ENCODE measurements at regions not wholly inside any gene's neighbourhood (a gene's known extent, or its start where the extent isn't known, plus 50 kb on each side); places are given as distances from the start of the nearest gene placed in this dataset.

DNA sequence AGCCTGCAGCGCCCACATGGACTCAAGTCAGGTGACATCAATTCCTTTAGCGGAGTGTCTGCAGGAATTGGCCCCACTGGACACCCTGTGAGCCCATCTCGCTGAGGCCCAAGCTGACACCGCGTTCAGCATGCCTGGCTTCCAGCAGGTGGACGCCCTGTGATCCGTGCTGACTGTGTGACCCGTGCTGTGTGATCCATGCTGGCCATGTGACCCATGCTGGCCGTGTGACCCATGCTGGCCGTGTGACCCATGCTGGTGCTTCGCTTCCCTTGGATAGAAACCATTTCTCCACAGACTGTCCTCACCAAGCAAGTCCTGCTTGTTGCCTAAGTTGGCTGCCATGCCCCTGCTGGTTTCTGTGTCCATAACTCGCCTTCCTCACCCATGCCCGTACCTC, 392.1 kb downstream of the BRD1 start:
- H3K27me3 ChIP-seq (ENCODE audit: control insufficient read depth in 5 of 5, insufficient read depth in 4 of 5, low read length in 5 of 5), result peaks cover 3 to 19% (median 10%) of the 10 kb centered on the region in 5 donors
- H3K4me1 ChIP-seq (ENCODE audit: control insufficient read depth in 5 of 5, insufficient read depth in 5 of 5, low read length in 5 of 5), result no peaks in the 10 kb centered on the region
- no peaks in the 10 kb centered on the region for H3K36me3 ChIP-seq (ENCODE audit: control insufficient read depth in 5 of 5, insufficient read depth in 5 of 5, low read length in 5 of 5)
- no peak overlapping the region for H3K9ac ChIP-seq (ENCODE audit: low read length in 5 of 5)
- no peak overlapping the region for H3K4me3 ChIP-seq (ENCODE audit: low read depth in 1 of 5, low read length in 5 of 5)
- no peak overlapping the region for H3K27ac ChIP-seq (ENCODE audit: low read depth, low read length)
- peaks cover 0 to 18% (median 14%) of the 10 kb centered on the region in 5 donors for H3K9me3 ChIP-seq (ENCODE audit: control insufficient read depth in 5 of 5, low read length in 5 of 5)

DNA sequence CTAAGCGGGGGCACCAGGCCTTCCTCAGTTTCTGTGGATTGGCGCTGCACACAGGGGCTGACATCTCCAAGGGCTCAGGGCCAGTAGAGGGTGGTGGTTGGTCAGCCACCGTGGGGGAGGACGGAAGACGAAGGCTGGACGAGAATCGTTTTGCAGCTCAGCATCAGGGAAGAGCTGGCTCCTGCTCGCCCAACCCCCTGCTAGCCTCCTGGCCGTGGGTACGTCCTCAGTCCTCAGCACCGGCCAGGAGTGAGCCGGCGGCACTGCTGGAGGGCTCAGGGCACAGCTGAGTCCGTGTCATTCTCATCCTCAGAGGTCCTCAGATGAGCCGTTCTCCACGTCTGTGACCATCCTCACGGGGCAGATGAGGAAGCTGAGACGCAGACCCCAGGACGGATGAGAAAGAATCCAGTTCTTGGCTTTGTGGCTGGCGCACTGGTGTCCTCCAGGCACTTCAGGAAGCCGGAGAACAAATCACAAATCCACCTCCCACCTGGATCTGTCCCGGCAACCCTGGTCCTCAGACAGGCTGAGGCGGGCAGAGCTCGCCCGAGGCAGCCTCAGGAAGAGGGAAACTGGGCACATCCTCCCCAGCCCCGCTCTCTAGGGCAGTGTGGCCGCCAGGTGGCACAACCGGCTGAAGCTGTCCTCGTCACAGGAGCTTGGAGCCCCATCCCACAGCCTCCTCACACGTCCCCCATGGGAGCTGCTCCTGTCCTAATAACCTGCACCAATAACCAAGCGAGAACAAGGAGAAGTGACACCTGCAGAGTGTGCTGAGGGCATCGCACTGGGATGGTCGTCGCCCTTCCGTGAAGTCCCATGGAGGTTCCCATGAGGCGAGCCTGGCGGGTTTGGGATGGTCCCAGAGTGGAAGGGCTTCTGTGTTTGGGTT, 393.7 kb downstream of the BRD1 start:
- Histone ChIP-seq H3K4me3 (ENCODE audit: low read depth in 1 of 5, low read length in 5 of 5) (no peak overlapping the region), H3K9me3 (ENCODE audit: control insufficient read depth in 5 of 5, low read length in 5 of 5) (peaks cover 0 to 18% (median 14%) of the 10 kb centered on the region in 5 donors), H3K27me3 (ENCODE audit: control insufficient read depth in 5 of 5, insufficient read depth in 4 of 5, low read length in 5 of 5) (peaks cover 3 to 22% (median 14%) of the 10 kb centered on the region in 5 donors), H3K27ac (ENCODE audit: low read depth, low read length) (no peak overlapping the region), H3K36me3 (ENCODE audit: control insufficient read depth in 5 of 5, insufficient read depth in 5 of 5, low read length in 5 of 5) (no peaks in the 10 kb centered on the region), H3K9ac (ENCODE audit: low read length in 5 of 5) (no peak overlapping the region), H3K4me1 (ENCODE audit: control insufficient read depth in 5 of 5, insufficient read depth in 5 of 5, low read length in 5 of 5) (no peaks in the 10 kb centered on the region)

GRCh38 chr22:49432897-49433443, 394.7 kb downstream of the BRD1 start:
- H3K36me3 ChIP-seq (ENCODE audit: control insufficient read depth in 5 of 5, insufficient read depth in 5 of 5, low read length in 5 of 5), result no peaks in the 10 kb centered on the region
- H3K27me3 ChIP-seq (ENCODE audit: control insufficient read depth in 5 of 5, insufficient read depth in 4 of 5, low read length in 5 of 5), result peaks cover 3 to 22% (median 16%) of the 10 kb centered on the region in 5 donors
- no peak overlapping the region for H3K9ac ChIP-seq (ENCODE audit: low read length in 5 of 5)
- no peaks in the 10 kb centered on the region for H3K4me1 ChIP-seq (ENCODE audit: control insufficient read depth in 5 of 5, insufficient read depth in 5 of 5, low read length in 5 of 5)
- H3K4me3 ChIP-seq (ENCODE audit: low read depth in 1 of 5, low read length in 5 of 5), result no peak overlapping the region
- no peak overlapping the region for H3K27ac ChIP-seq (ENCODE audit: low read depth, low read length)
- H3K9me3 ChIP-seq (ENCODE audit: control insufficient read depth in 5 of 5, low read length in 5 of 5), result peaks cover 0 to 18% (median 14%) of the 10 kb centered on the region in 5 donors

DNA sequence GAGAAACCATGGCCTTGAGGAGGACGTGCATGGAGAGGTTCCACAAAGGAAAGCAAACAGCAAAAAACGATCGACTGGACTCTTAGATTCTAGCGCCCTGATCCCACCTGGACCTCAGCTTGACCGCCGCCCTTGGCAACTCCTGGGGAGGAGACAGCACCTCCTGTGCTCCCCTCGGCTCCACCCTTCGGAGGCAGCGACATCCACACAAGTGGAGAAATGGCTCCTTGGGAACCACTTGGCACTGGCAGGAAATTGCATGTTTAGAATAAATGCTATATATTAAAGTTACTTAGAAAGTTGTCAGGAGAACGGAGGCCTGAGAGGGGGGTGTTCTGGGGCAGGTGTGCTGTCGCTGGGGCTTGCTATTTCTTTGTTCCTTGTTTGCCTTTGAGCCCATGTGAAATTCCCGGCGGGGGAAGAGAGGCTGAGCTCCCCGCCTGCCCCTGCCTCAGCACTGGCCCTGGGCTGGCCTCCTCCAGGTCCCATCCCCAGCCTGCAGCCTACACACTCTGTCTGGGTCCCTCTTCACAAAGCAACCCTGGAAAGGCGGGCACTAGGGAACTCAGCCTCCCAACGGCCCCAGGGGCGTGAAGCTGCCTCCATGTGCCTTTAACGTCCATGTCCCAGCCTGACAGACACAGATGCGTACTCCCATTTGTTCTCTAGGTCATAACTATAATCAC, 395.3 kb downstream of the BRD1 start:
- no peaks in the 10 kb centered on the region for H3K4me1 ChIP-seq (ENCODE audit: control insufficient read depth in 5 of 5, insufficient read depth in 5 of 5, low read length in 5 of 5)
- no peak overlapping the region for H3K9ac ChIP-seq (ENCODE audit: low read length in 5 of 5)
- peaks cover 3 to 21% (median 19%) of the 10 kb centered on the region in 5 donors for H3K27me3 ChIP-seq (ENCODE audit: control insufficient read depth in 5 of 5, insufficient read depth in 4 of 5, low read length in 5 of 5)
- no peak overlapping the region for H3K27ac ChIP-seq (ENCODE audit: low read depth, low read length)
- H3K36me3 ChIP-seq (ENCODE audit: control insufficient read depth in 5 of 5, insufficient read depth in 5 of 5, low read length in 5 of 5), result no peaks in the 10 kb centered on the region
- H3K9me3 ChIP-seq (ENCODE audit: control insufficient read depth in 5 of 5, low read length in 5 of 5), result peaks cover 0 to 18% (median 14%) of the 10 kb centered on the region in 5 donors
- H3K4me3 ChIP-seq (ENCODE audit: low read depth in 1 of 5, low read length in 5 of 5), result no peak overlapping the region

GRCh38 chr22:49431551-49431950, 396.1 kb downstream of the BRD1 start:
- Histone ChIP-seq H3K4me1 (ENCODE audit: control insufficient read depth in 5 of 5, insufficient read depth in 5 of 5, low read length in 5 of 5) (no peaks in the 10 kb centered on the region), H3K9me3 (ENCODE audit: control insufficient read depth in 5 of 5, low read length in 5 of 5) (peaks cover 0 to 18% (median 14%) of the 10 kb centered on the region in 5 donors), H3K27ac (ENCODE audit: low read depth, low read length) (no peak overlapping the region), H3K27me3 (ENCODE audit: control insufficient read depth in 5 of 5, insufficient read depth in 4 of 5, low read length in 5 of 5) (peaks cover 3 to 29% (median 19%) of the 10 kb centered on the region in 5 donors), H3K9ac (ENCODE audit: low read length in 5 of 5) (no peak overlapping the region), H3K4me3 (ENCODE audit: low read depth in 1 of 5, low read length in 5 of 5) (no peak overlapping the region), H3K36me3 (ENCODE audit: control insufficient read depth in 5 of 5, insufficient read depth in 5 of 5, low read length in 5 of 5) (no peaks in the 10 kb centered on the region)

GRCh38 chr22:49429066-49429465, 398.6 kb downstream of the BRD1 start:
- Histone ChIP-seq H3K4me1 (ENCODE audit: control insufficient read depth in 5 of 5, insufficient read depth in 5 of 5, low read length in 5 of 5) (no peaks in the 10 kb centered on the region), H3K36me3 (ENCODE audit: control insufficient read depth in 5 of 5, insufficient read depth in 5 of 5, low read length in 5 of 5) (no peaks in the 10 kb centered on the region), H3K27me3 (ENCODE audit: control insufficient read depth in 5 of 5, insufficient read depth in 4 of 5, low read length in 5 of 5) (peaks cover 3 to 35% (median 16%) of the 10 kb centered on the region in 5 donors), H3K9me3 (ENCODE audit: control insufficient read depth in 5 of 5, low read length in 5 of 5) (peaks cover 0 to 6% (median 4%) of the 10 kb centered on the region in 5 donors), H3K4me3 (ENCODE audit: low read depth in 1 of 5, low read length in 5 of 5) (no peak overlapping the region), H3K9ac (ENCODE audit: low read length in 5 of 5) (no peak overlapping the region), H3K27ac (ENCODE audit: low read depth, low read length) (no peak overlapping the region)

DNA sequence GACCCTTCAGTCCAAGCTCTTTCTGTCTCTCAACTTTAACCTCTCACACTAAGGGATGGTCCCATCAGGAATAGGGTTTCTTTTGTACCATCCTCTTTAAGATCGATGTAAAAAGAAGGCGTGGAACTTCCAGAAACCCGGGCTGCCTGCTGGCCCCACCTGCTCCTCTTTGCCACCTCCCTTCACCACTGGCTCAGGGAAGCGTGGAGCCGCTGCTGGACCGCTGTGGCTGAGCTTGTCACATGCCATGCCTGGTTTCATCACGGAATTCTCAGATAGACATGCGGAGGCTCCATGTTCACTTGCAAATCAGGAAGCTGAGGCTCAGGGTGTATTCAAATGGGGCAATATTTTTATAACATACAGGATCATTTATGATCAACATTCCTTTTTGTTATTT, 399.7 kb downstream of the BRD1 start:
- H3K4me1 ChIP-seq (ENCODE audit: control insufficient read depth in 5 of 5, insufficient read depth in 5 of 5, low read length in 5 of 5), result no peaks in the 10 kb centered on the region
- no peaks in the 10 kb centered on the region for H3K36me3 ChIP-seq (ENCODE audit: control insufficient read depth in 5 of 5, insufficient read depth in 5 of 5, low read length in 5 of 5)
- H3K4me3 ChIP-seq (ENCODE audit: low read depth in 1 of 5, low read length in 5 of 5), result no peak overlapping the region
- H3K27me3 ChIP-seq (ENCODE audit: control insufficient read depth in 5 of 5, insufficient read depth in 4 of 5, low read length in 5 of 5), result peaks cover 0 to 38% (median 13%) of the 10 kb centered on the region in 5 donors
- no peak overlapping the region for H3K27ac ChIP-seq (ENCODE audit: low read depth, low read length)
- peaks cover 0 to 5% (median 0%) of the 10 kb centered on the region in 5 donors for H3K9me3 ChIP-seq (ENCODE audit: control insufficient read depth in 5 of 5, low read length in 5 of 5)
- no peak overlapping the region for H3K9ac ChIP-seq (ENCODE audit: low read length in 5 of 5)

DNA sequence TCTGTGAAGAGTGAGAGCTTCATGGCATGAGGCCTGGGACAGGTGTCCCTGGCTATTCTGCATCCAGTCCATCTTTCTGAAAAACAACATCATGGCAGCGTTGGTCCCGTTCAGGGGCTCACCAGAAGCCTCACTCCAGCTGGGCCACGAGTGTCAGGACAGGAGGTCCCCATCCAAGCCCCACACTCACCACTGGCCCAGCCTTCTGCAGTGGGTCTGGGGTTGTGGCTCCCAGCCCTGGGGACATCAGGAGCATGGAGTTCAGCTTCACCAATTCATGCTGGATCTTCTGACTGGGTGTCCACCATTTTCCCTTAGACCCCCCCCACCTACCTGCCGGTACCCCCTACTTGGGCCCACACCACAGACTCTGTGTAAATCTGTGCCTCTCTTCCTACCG, 400.3 kb downstream of the BRD1 start:
- Histone ChIP-seq H3K27ac (ENCODE audit: low read depth, low read length) (no peak overlapping the region), H3K27me3 (ENCODE audit: control insufficient read depth in 5 of 5, insufficient read depth in 4 of 5, low read length in 5 of 5) (peaks cover 0 to 36% (median 13%) of the 10 kb centered on the region in 5 donors), H3K9ac (ENCODE audit: low read length in 5 of 5) (no peak overlapping the region), H3K4me1 (ENCODE audit: control insufficient read depth in 5 of 5, insufficient read depth in 5 of 5, low read length in 5 of 5) (no peaks in the 10 kb centered on the region), H3K36me3 (ENCODE audit: control insufficient read depth in 5 of 5, insufficient read depth in 5 of 5, low read length in 5 of 5) (no peaks in the 10 kb centered on the region), H3K4me3 (ENCODE audit: low read depth in 1 of 5, low read length in 5 of 5) (no peak overlapping the region), H3K9me3 (ENCODE audit: control insufficient read depth in 5 of 5, low read length in 5 of 5) (peaks cover 0 to 9% (median 0%) of the 10 kb centered on the region in 5 donors)

GRCh38 chr22:49426618-49427266, 400.9 kb downstream of the BRD1 start:
- Histone ChIP-seq H3K36me3 (ENCODE audit: control insufficient read depth in 5 of 5, insufficient read depth in 5 of 5, low read length in 5 of 5) (no peaks in the 10 kb centered on the region), H3K4me3 (ENCODE audit: low read depth in 1 of 5, low read length in 5 of 5) (no peak overlapping the region), H3K9ac (ENCODE audit: low read length in 5 of 5) (no peak overlapping the region), H3K27me3 (ENCODE audit: control insufficient read depth in 5 of 5, insufficient read depth in 4 of 5, low read length in 5 of 5) (peaks cover 0 to 34% (median 13%) of the 10 kb centered on the region in 5 donors), H3K4me1 (ENCODE audit: control insufficient read depth in 5 of 5, insufficient read depth in 5 of 5, low read length in 5 of 5) (no peaks in the 10 kb centered on the region), H3K27ac (ENCODE audit: low read depth, low read length) (no peak overlapping the region), H3K9me3 (ENCODE audit: control insufficient read depth in 5 of 5, low read length in 5 of 5) (peaks cover 0 to 9% (median 0%) of the 10 kb centered on the region in 5 donors)
